ENCODE measurements at regions not wholly inside any gene's neighbourhood (a gene's known extent, or its start where the extent isn't known, plus 50 kb on each side); places are given as distances from the start of the nearest gene placed in this dataset.

GRCh38 chr5:173463207-173463606 is 135.0 kb upstream of the STC2 start:
- Mint-ChIP-seq H3K9me3 (peaks cover 0 to 3% of the 10 kb centered on the region in 2 donors), H3K4me3 (no peak overlapping the region), H3K27ac (no peak overlapping the region), H3K27me3 (ENCODE audit: low read depth) (no peaks in the 10 kb centered on the region), H3K4me1 (ENCODE audit: low read depth) (no peaks in the 10 kb centered on the region), H3K36me3 (ENCODE audit: insufficient read depth in 2 of 2) (peaks cover 0 to 1% of the 10 kb centered on the region in 2 donors)
- ATAC-seq (replicated peaks in 1 of 2) (no peak), DNase-seq (no peak)

DNA sequence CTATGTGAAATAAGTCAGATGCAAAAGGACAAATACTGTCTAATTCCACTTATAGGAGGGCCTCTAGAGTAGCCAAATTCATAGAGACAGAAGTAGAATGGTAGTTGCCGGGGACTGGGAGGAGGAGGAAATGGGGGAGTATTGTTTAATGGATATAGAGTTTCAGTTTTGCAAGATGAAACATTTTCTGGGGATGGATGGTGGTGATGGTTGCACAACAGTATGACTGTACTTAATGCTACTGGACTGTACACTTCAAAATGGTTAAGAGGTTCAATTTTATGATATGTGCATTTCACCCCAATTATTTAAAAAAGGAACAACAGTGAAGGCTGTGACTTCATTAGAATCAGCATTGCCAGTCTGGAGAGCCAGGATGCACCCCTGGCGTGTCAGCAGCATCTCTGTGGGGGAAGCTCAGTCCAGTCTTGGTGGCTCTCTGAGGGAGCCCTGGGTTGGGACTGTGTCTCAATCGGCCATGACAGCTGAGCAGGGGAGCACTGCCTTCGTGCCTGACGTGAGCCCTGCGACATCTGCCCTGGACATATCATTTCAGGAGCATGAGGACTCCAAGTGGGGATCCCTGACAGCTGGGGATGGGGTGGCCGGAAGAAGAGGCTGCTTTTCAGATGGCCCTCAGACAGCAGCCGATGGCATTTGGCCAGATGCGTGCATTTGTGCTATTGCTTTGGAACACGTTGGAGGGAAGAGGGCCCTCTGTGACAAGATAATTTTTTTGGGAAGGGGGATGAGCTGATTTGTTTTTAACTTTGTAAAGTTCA is 130.8 kb upstream of the STC2 start:
- DNase-seq (no peak), ATAC-seq (replicated peaks in 1 of 2) (no peak)
- Mint-ChIP-seq H3K27ac (no peak overlapping the region), H3K9me3 (no peaks in the 10 kb centered on the region), H3K4me1 (ENCODE audit: low read depth) (no peaks in the 10 kb centered on the region), H3K4me3 (no peak overlapping the region), H3K27me3 (ENCODE audit: low read depth) (peaks cover 11% of the 10 kb centered on the region), H3K36me3 (ENCODE audit: insufficient read depth in 2 of 2) (no peaks in the 10 kb centered on the region)

- no peaks in the 10 kb centered on the region for H3K36me3 Mint-ChIP-seq (ENCODE audit: insufficient read depth in 2 of 2)
- ATAC-seq (replicated peaks in 1 of 2) (no peak), DNase-seq (no peak)
- no peaks in the 10 kb centered on the region for H3K4me1 Mint-ChIP-seq (ENCODE audit: low read depth)
- no peak overlapping the region for H3K4me3 Mint-ChIP-seq
- no peak overlapping the region for H3K27ac Mint-ChIP-seq
- H3K27me3 Mint-ChIP-seq (ENCODE audit: low read depth), result peaks cover 11% of the 10 kb centered on the region
- H3K9me3 Mint-ChIP-seq, result no peaks in the 10 kb centered on the region
These were observed 129.3 kb upstream of the STC2 start for GRCh38 chr5:173457482-173457881.

- H3K36me3 Mint-ChIP-seq (ENCODE audit: insufficient read depth in 2 of 2), result no peaks in the 10 kb centered on the region
- no peaks in the 10 kb centered on the region for H3K9me3 Mint-ChIP-seq
- H3K4me3 Mint-ChIP-seq, result no peak overlapping the region
- no peak for DNase-seq
- H3K4me1 Mint-ChIP-seq (ENCODE audit: low read depth), result no peaks in the 10 kb centered on the region
- no peak for ATAC-seq (replicated peaks in 1 of 2)
- H3K27me3 Mint-ChIP-seq (ENCODE audit: low read depth), result peaks cover 11% of the 10 kb centered on the region
- H3K27ac Mint-ChIP-seq, result no peak overlapping the region
These were observed 128.5 kb upstream of the STC2 start for GRCh38 chr5:173456751-173457171.

GRCh38 chr5:173456181-173456580 is 128.0 kb upstream of the STC2 start:
- no peaks in the 10 kb centered on the region for H3K36me3 Mint-ChIP-seq (ENCODE audit: insufficient read depth in 2 of 2)
- H3K27ac Mint-ChIP-seq, result no peak overlapping the region
- ATAC-seq (replicated peaks in 1 of 2) (no peak), DNase-seq (no peak)
- H3K4me3 Mint-ChIP-seq, result no peak overlapping the region
- peaks cover 11% of the 10 kb centered on the region for H3K27me3 Mint-ChIP-seq (ENCODE audit: low read depth)
- H3K4me1 Mint-ChIP-seq (ENCODE audit: low read depth), result no peaks in the 10 kb centered on the region
- no peaks in the 10 kb centered on the region for H3K9me3 Mint-ChIP-seq

DNA sequence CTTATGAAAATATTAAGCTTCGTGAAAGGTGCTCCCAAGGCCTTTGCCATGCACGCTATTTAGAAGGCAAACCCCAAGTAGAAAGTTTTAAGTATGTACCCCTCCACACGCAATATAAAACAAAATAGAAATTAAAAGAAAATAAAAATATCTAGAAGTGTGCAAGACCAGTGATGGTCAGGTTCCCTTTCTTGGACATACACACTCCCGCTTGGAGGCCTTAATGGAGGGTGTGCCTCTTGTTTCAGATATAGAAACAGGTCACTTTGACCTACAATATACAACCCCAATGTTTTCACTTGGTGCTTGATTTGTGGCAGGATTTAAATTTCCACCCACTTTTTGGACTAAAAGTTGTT is 127.4 kb upstream of the STC2 start:
- H3K27me3 Mint-ChIP-seq (ENCODE audit: low read depth), result peaks cover 11% of the 10 kb centered on the region
- H3K9me3 Mint-ChIP-seq, result no peaks in the 10 kb centered on the region
- no peaks in the 10 kb centered on the region for H3K36me3 Mint-ChIP-seq (ENCODE audit: insufficient read depth in 2 of 2)
- H3K27ac Mint-ChIP-seq, result no peak overlapping the region
- ATAC-seq (replicated peaks in 1 of 2), result no peak
- no peak overlapping the region for H3K4me3 Mint-ChIP-seq
- no peaks in the 10 kb centered on the region for H3K4me1 Mint-ChIP-seq (ENCODE audit: low read depth)
- DNase-seq, result no peak

DNA sequence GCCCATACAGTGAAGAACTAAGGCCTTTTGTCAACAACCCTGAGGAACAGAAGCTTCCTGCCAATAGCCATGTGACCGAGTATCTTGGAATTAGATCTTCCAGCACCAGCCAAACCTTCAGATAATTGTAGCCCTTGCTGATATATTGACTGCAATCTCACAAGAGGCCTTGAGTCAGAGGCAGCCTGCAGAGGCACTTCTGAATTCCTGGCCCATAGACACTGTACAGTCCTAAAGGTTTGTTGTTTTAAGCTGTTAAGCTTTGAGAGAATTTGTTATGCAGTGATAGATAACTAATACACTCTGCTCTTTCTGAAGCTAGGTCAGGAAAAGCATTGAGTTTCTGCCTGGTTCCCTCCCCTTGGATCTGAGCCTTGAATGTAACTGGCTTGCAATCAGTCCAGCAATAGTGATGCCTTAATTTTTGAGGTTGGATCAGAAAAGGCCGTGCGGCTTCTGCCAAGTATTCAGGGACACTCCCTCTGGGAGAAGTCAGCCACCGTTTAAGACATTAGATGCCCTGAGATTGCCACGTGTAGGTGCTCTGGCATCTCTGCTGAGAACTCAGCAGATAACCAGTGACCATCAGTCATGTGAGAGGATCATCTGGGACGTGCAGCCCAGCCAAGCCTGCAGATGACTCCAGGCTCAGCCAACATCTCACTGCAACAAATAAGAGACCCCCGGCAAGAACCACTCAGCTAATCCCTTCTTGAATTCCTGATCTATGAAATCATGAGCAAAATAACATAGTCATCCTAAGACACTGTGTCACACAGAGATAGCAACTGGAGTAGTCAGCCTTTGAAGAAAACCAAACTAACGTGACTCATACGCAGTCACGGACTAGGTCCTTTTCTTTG is 126.8 kb upstream of the STC2 start:
- no peaks in the 10 kb centered on the region for H3K36me3 Mint-ChIP-seq (ENCODE audit: insufficient read depth in 2 of 2)
- H3K4me1 Mint-ChIP-seq (ENCODE audit: low read depth), result no peaks in the 10 kb centered on the region
- no peaks in the 10 kb centered on the region for H3K9me3 Mint-ChIP-seq
- H3K4me3 Mint-ChIP-seq, result no peak overlapping the region
- no peak for DNase-seq
- H3K27ac Mint-ChIP-seq, result no peak overlapping the region
- no peak for ATAC-seq (replicated peaks in 1 of 2)
- peaks cover 11% of the 10 kb centered on the region for H3K27me3 Mint-ChIP-seq (ENCODE audit: low read depth)

DNA sequence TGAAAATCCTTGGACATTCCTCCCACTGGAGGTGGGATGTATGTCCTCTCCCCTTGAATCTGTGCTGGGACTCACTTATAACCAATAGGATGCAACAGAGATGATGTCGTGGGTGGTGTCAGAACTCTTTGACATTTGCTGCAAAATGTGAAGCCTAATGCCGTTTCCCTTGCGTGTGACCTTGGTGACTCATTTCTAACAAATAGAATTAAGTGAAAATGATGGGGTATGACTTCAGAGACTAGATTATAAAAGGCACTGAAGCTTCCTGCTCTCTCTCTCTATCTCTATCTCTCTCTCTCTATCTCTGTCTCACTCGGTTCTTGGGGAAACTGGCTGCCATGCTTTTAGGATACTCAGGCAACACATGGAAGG is 126.1 kb upstream of the STC2 start:
- no peak overlapping the region for H3K27ac Mint-ChIP-seq
- no peaks in the 10 kb centered on the region for H3K4me1 Mint-ChIP-seq (ENCODE audit: low read depth)
- no peaks in the 10 kb centered on the region for H3K9me3 Mint-ChIP-seq
- peaks cover 11% of the 10 kb centered on the region for H3K27me3 Mint-ChIP-seq (ENCODE audit: low read depth)
- H3K36me3 Mint-ChIP-seq (ENCODE audit: insufficient read depth in 2 of 2), result no peaks in the 10 kb centered on the region
- DNase-seq (no peak), ATAC-seq (replicated peaks in 1 of 2) (no peak)
- H3K4me3 Mint-ChIP-seq, result no peak overlapping the region

- ATAC-seq (replicated peaks in 1 of 2) (no peak), DNase-seq (no peak)
- H3K27ac Mint-ChIP-seq, result no peak overlapping the region
- H3K9me3 Mint-ChIP-seq, result no peaks in the 10 kb centered on the region
- H3K4me3 Mint-ChIP-seq, result no peak overlapping the region
- no peaks in the 10 kb centered on the region for H3K4me1 Mint-ChIP-seq (ENCODE audit: low read depth)
- H3K27me3 Mint-ChIP-seq (ENCODE audit: low read depth), result peaks cover 11% of the 10 kb centered on the region
- no peaks in the 10 kb centered on the region for H3K36me3 Mint-ChIP-seq (ENCODE audit: insufficient read depth in 2 of 2)
These were observed 125.0 kb upstream of the STC2 start for GRCh38 chr5:173453167-173453566.

DNA sequence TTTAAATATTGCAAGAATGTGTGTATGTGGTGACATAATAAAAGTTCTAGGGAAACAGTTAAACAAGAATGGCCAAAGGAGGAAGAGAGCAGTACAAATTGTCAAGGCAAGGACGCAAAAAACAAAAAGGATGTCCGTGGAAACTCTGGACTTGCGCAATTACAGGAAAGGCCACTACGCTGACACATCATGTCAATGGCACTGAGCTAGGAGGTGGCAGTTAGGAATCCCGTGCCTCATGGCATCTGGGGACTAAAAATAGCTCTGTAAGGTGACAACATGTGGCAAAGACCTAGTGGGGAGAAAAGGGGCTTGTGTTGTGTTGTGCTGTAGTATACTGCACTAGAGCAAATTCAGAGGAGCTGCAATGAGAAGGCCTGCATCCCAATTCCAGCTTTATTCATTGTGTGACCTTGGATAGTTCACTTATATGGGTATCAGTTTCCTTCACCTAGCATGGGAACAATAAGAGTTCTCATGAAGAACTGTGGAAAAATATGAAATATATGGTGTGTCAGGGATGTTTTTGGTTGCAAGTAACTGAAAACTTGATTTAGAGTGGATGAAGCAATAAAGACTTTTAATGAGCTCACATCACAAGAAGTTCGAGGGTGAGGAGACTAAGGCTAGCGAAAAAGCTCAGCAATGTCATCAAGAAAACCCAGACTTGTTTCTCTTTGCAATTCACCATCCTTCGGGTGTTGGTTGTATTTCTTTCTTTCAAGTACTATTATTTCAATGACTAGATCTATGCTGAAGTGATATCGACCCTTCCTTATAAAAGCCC is 124.1 kb upstream of the STC2 start:
- H3K9me3 Mint-ChIP-seq, result no peaks in the 10 kb centered on the region
- no peak for ATAC-seq (replicated peaks in 1 of 2)
- H3K27ac Mint-ChIP-seq, result no peak overlapping the region

GRCh38 chr5:173451651-173452050 is 123.4 kb upstream of the STC2 start:
- Mint-ChIP-seq H3K36me3 (ENCODE audit: insufficient read depth in 2 of 2) (no peaks in the 10 kb centered on the region), H3K27ac (no peak overlapping the region), H3K9me3 (no peaks in the 10 kb centered on the region), H3K4me1 (ENCODE audit: low read depth) (no peaks in the 10 kb centered on the region), H3K27me3 (ENCODE audit: low read depth) (peaks cover 6% of the 10 kb centered on the region), H3K4me3 (no peak overlapping the region)
- DNase-seq, result no peak
- ATAC-seq (replicated peaks in 1 of 2), result no peak

More for the DNA sequence above, 124.1 kb upstream of the STC2 start:
- Mint-ChIP-seq H3K36me3 (ENCODE audit: insufficient read depth in 2 of 2) (no peaks in the 10 kb centered on the region), H3K4me1 (ENCODE audit: low read depth) (no peaks in the 10 kb centered on the region), H3K4me3 (no peak overlapping the region), H3K27me3 (ENCODE audit: low read depth) (peaks cover 11% of the 10 kb centered on the region)
- DNase-seq, result no peak

GRCh38 chr5:173451031-173451430 is 122.8 kb upstream of the STC2 start:
- peak in 1 of 2 donors; percentile 1 for DNase-seq
- Mint-ChIP-seq H3K4me1 (ENCODE audit: low read depth) (no peaks in the 10 kb centered on the region), H3K9me3 (no peaks in the 10 kb centered on the region), H3K27ac (no peak overlapping the region), H3K4me3 (no peak overlapping the region), H3K27me3 (ENCODE audit: low read depth) (peaks cover 6% of the 10 kb centered on the region), H3K36me3 (ENCODE audit: insufficient read depth in 2 of 2) (no peaks in the 10 kb centered on the region)
- no peak for ATAC-seq (replicated peaks in 1 of 2)

- ATAC-seq (replicated peaks in 1 of 2) (no peak), DNase-seq (no peak)
- Mint-ChIP-seq H3K27me3 (ENCODE audit: low read depth) (peaks cover 5% of the 10 kb centered on the region), H3K9me3 (no peaks in the 10 kb centered on the region), H3K27ac (no peak overlapping the region), H3K4me1 (ENCODE audit: low read depth) (no peaks in the 10 kb centered on the region), H3K4me3 (no peak overlapping the region), H3K36me3 (ENCODE audit: insufficient read depth in 2 of 2) (no peaks in the 10 kb centered on the region)
These were observed 122.0 kb upstream of the STC2 start for GRCh38 chr5:173450188-173450587.
